ENCODE measurements at regions not wholly inside any gene's neighbourhood (a gene's known extent, or its start where the extent isn't known, plus 50 kb on each side); places are given as distances from the start of the nearest gene placed in this dataset.

- no peak for TF ChIP-seq ELK1 (IDR thresholded peaks at IDR 0.05; ENCODE audit: low read depth, low read length)
These were observed 232.6 kb upstream of the LRFN5 start (continued) for GRCh38 chr14:41374092-41374491.

- TF ChIP-seq USF2 (IDR thresholded peaks at IDR 0.05): no peak
- TF ChIP-seq HES2 (IDR thresholded peaks at IDR 0.05): no peak
- no peak for TF ChIP-seq E2F6 (IDR thresholded peaks at IDR 0.05; ENCODE audit: borderline replicate concordance, low read depth)
- POLR2A ChIA-PET: no interaction called here
- no peak for DNase-seq (ENCODE audit: low read depth in 1 of 2, low spot score in 1 of 2)
- H3K4me1 ChIP-seq: no peaks in the 10 kb centered on the region
- H3K4me2 ChIP-seq: no peak overlapping the region
- no peak overlapping the region for H3K27ac ChIP-seq
- H3K9me3 ChIP-seq: no peaks in the 10 kb centered on the region
- H3K4me3 ChIP-seq: no peak overlapping the region
- CTCF ChIA-PET: no interaction called here
- 7% methylated on average over 3 of the region's 3 CpGs for WGBS (ENCODE audit: missing lambda C conversion rate)
- ATAC-seq: no peak
- FAIRE-seq: no peak
These were observed 244.5 kb upstream of the LRFN5 start for GRCh38 chr14:41362139-41362538.

GRCh38 chr14:41360126-41360525, 246.6 kb upstream of the LRFN5 start:
- ATAC-seq (no peak), FAIRE-seq (peak; percentile 7), DNase-seq (ENCODE audit: low read depth in 1 of 2, low spot score in 1 of 2) (no peak)
- WGBS (ENCODE audit: missing lambda C conversion rate): 6% methylated on average over 2 of the region's 2 CpGs
- ChIA-PET POLR2A (no interaction called here), CTCF (no interaction called here)
- Histone ChIP-seq H3K4me3 (no peak overlapping the region), H3K9me3 (no peaks in the 10 kb centered on the region), H3K4me2 (no peak overlapping the region), H3K4me1 (no peaks in the 10 kb centered on the region), H3K27ac (no peak overlapping the region)
- no peak for TF ChIP-seq MAX (IDR thresholded peaks at IDR 0.05)
- TF ChIP-seq RCOR1 (IDR thresholded peaks at IDR 0.05; ENCODE audit: low read depth, low read length): no peak
- TF ChIP-seq CTCF (IDR thresholded peaks at IDR 0.05): no peak
- no peak for TF ChIP-seq POLR2AphosphoS2 (conservative IDR thresholded peaks at IDR 0.05; ENCODE audit: low read length)
- TF ChIP-seq HOXB5 (CRISPR knock-in tag; IDR thresholded peaks at IDR 0.05): no peak
- TF ChIP-seq POLR2A (IDR thresholded peaks at IDR 0.05; ENCODE audit: low read length): no peak
- TF ChIP-seq HOXB13 (CRISPR knock-in tag; IDR thresholded peaks at IDR 0.05; ENCODE audit: low read depth): no peak
- no peak for TF ChIP-seq SMC3 (IDR thresholded peaks at IDR 0.05)
- TF ChIP-seq EHF (CRISPR knock-in tag; IDR thresholded peaks at IDR 0.05): no peak
- no peak for TF ChIP-seq FOSL2 (IDR thresholded peaks at IDR 0.05)
- TF ChIP-seq FOSL2 (CRISPR knock-in tag; IDR thresholded peaks at IDR 0.05): no peak
- TF ChIP-seq FOXS1 (CRISPR knock-in tag; IDR thresholded peaks at IDR 0.05): no peak
- TF ChIP-seq CHD4 (IDR thresholded peaks at IDR 0.05; ENCODE audit: borderline replicate concordance): no peak
- no peak for TF ChIP-seq ZSCAN20 (CRISPR knock-in tag; IDR thresholded peaks at IDR 0.05)
- TF ChIP-seq JUNB (IDR thresholded peaks at IDR 0.05): no peak
- no peak for TF ChIP-seq USF2 (IDR thresholded peaks at IDR 0.05)
- TF ChIP-seq CHD2 (IDR thresholded peaks at IDR 0.05; ENCODE audit: low read length, partially characterized antibody): no peak
- no peak for TF ChIP-seq CEBPB (IDR thresholded peaks at IDR 0.05)
- no peak for TF ChIP-seq KDM1A (IDR thresholded peaks at IDR 0.05; ENCODE audit: low read depth)

Data from A549 (cell line).